WTC11 (cell line): ENCODE measurements at regions not wholly inside any gene's neighbourhood (a gene's known extent, or its start where the extent isn't known, plus 50 kb on each side); places are given as distances from the start of the nearest gene placed in this dataset.

Experiments
- ATAC-seq: fragments of 200-7000 bp; cut with Tn5 transposase; 2 replicates; pipeline ENCODE4 v1.10.0; 2021; ENCODE audit warnings: mild to moderate bottlenecking, moderate library complexity
- CTCF ChIA-PET: fragments of 300-600 bp; sonication (Branson Sonifier 250); formaldehyde crosslinking; loops from one replicate; lab custom pipeline; 2021; ENCODE audit warnings: antibody characterized with exemption; lab: Charles Lee
- POLR2A ChIA-PET: fragments of 350-600 bp; sonication (Branson Sonifier 250); formaldehyde crosslinking; loops from one replicate; lab custom pipeline; 2021; ENCODE audit warnings: antibody characterized with exemption; lab: Charles Lee
- DNase-seq: peaks from one replicate; pipeline ENCODE4 v3.0.0; 2021; ENCODE audit warnings: low spot score
- H3K27ac Mint-ChIP-seq: 2 replicates; pipeline ENCODE4 v1.8.0; 2021; ENCODE audit warnings: mixed read lengths
- H3K27me3 Mint-ChIP-seq: 2 replicates; pipeline ENCODE4 v1.8.0; 2021; ENCODE audit warnings: low read depth, mild to moderate bottlenecking, moderate library complexity, mixed read lengths
- H3K36me3 Mint-ChIP-seq: 2 replicates; pipeline ENCODE4 v1.8.0; 2021; ENCODE audit warnings: mixed read lengths
- H3K4me1 Mint-ChIP-seq: 2 replicates; pipeline ENCODE4 v1.8.0; 2022; ENCODE audit warnings: mixed read lengths
- H3K4me3 Mint-ChIP-seq: 2 replicates; pipeline ENCODE4 v1.8.0; 2021; ENCODE audit warnings: mild to moderate bottlenecking, moderate library complexity, mixed read lengths
- H3K9me3 Mint-ChIP-seq: 2 replicates; pipeline ENCODE4 v1.8.0; 2021; ENCODE audit warnings: mixed read lengths
- ARID4B ChIP-seq: sonication (generic); formaldehyde crosslinking; IDR thresholded peaks from 2 replicates; pipeline ENCODE4 v1.8.0; 2023; ENCODE audit warnings: missing genetic modification reagents, mild to moderate bottlenecking, borderline replicate concordance
- ATF2 ChIP-seq: sonication (generic); formaldehyde crosslinking; IDR thresholded peaks from 2 replicates; pipeline ENCODE4 v1.8.1; 2022; ENCODE audit warnings: low read depth, missing genetic modification reagents, borderline replicate concordance
- CTCF ChIP-seq: fragments of 200-600 bp; IDR thresholded peaks from 2 replicates; pipeline ENCODE4 v1.8.0; 2022; ENCODE audit warnings: antibody characterized with exemption
- HMGA2 ChIP-seq: fragments of 250-450 bp; sonication (Bioruptor Pico); IDR thresholded peaks from 2 replicates; pipeline ENCODE4 v1.4.0; 2021; ENCODE audit warnings: mild to moderate bottlenecking, moderate library complexity
- PRDM15 ChIP-seq: sonication (generic); formaldehyde crosslinking; IDR thresholded peaks from 2 replicates; pipeline ENCODE4 v1.8.0; 2022; ENCODE audit warnings: missing genetic modification reagents
- SMAD3 ChIP-seq: sonication (generic); formaldehyde crosslinking; IDR thresholded peaks from 2 replicates; pipeline ENCODE4 v1.8.0; 2022; ENCODE audit warnings: missing genetic modification reagents, mild to moderate bottlenecking, borderline replicate concordance
- SMAD4 ChIP-seq: sonication (generic); formaldehyde crosslinking; IDR thresholded peaks from 2 replicates; pipeline ENCODE4 v1.8.0; 2022; ENCODE audit warnings: mild to moderate bottlenecking, missing genetic modification reagents
- TCF7 ChIP-seq: sonication (generic); formaldehyde crosslinking; IDR thresholded peaks from 2 replicates; pipeline ENCODE4 v1.8.0; 2022; ENCODE audit warnings: mild to moderate bottlenecking, low read depth, missing genetic modification reagents, moderate library complexity
- USF1 ChIP-seq: sonication (generic); formaldehyde crosslinking; IDR thresholded peaks from 2 replicates; pipeline ENCODE4 v1.8.0; 2022; ENCODE audit warnings: mild to moderate bottlenecking, missing genetic modification reagents
- ZNF121 ChIP-seq: sonication (generic); formaldehyde crosslinking; IDR thresholded peaks from 2 replicates; pipeline ENCODE4 v1.8.0; 2023; ENCODE audit warnings: missing genetic modification reagents
- ZNF281 ChIP-seq: sonication (generic); formaldehyde crosslinking; IDR thresholded peaks from 2 replicates; pipeline ENCODE4 v1.8.0; 2023; ENCODE audit warnings: mild to moderate bottlenecking, missing genetic modification reagents
- ZNF396 ChIP-seq: fragments of 250-450 bp; sonication (Bioruptor Pico); IDR thresholded peaks from 2 replicates; pipeline ENCODE4 v1.8.0; 2021; ENCODE audit warnings: mild to moderate bottlenecking, moderate library complexity, borderline replicate concordance
- TF ChIP-seq, protein P1 (sequence below): fragments of 250-450 bp; sonication (Bioruptor Pico); IDR thresholded peaks from 2 replicates; pipeline ENCODE4 v1.9.0; 2021; ENCODE audit warnings: moderate library complexity, mild to moderate bottlenecking, inconsistent platforms, borderline replicate concordance
- TF ChIP-seq, protein P2 (sequence below): sonication (generic); formaldehyde crosslinking; IDR thresholded peaks from 2 replicates; pipeline ENCODE4 v1.8.1; 2022; ENCODE audit warnings: missing genetic modification reagents, borderline replicate concordance

DNA sequence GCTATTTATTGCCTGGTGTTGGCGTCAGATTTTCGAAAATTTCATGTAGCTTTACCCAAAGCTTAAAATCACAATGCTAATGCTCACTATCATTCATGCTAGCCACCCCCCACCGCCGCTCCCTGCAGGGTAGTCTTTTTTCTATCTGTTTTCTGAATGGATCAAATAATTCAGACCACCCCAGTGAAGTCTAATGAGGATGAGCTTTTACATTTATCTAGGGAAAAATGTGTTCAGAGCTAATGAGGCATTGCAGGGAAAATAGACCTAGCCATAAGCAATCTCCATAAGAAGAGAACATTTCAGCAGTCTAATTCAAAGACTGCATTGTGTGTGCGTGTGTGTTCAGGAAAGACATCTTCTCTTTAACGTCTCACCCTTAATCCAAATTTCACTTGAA, 533.0 kb upstream of the PRMT6 start:
- ATAC-seq, result peak; percentile 68
- H3K36me3 Mint-ChIP-seq, result no peaks in the 10 kb centered on the region
- 0 out of 2 replicates have a peak overlapping the region, but pooled peaks have one; percentile 1 for H3K4me3 Mint-ChIP-seq
- no peak for TF ChIP-seq USF1 (CRISPR knock-in tag)
- TF ChIP-seq, protein P1, sequence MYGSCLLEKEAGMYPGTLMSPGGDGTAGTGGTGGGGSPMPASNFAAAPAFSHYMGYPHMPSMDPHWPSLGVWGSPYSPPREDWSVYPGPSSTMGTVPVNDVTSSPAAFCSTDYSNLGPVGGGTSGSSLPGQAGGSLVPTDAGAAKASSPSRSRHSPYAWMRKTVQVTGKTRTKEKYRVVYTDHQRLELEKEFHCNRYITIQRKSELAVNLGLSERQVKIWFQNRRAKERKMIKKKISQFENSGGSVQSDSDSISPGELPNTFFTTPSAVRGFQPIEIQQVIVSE, result no peak
- TF ChIP-seq SMAD3 (CRISPR knock-in tag), result no peak
- TF ChIP-seq ZNF281 (CRISPR knock-in tag), result no peak
- TF ChIP-seq HMGA2 (CRISPR knock-in tag), result no peak
- TF ChIP-seq, all 79 proteins: peak for 0
- Mint-ChIP-seq H3K9me3 (no peaks in the 10 kb centered on the region; the same call in 1 of the 2 replicates), H3K27me3 (no peaks in the 10 kb centered on the region), H3K27ac (peak overlapping the region; percentile 15; the same call in 1 of the 2 replicates), H3K4me1 (peaks cover 33% of the 10 kb centered on the region)
- ChIA-PET POLR2A (no interaction called here), CTCF (no interaction called here)
- peak; percentile 11 for DNase-seq

DNA sequence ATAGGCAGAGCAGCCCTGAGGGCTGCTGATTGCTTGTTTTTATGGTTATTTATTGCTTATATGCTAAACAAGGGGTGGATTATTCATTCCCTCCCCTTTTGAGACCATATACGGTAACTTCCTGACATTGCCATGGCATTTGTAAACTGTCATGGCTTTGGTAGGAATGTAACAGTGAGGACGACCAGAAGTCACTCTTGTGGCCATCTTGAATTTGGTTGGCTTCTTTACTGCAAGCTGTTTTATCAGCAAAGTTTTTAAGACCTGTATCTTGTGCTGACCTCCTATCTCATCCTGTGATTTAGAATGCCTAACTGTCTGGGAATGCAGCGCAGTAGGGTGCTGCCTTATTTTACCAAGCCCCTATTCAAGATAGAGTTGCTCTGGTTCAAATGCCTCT, 531.8 kb upstream of the PRMT6 start:
- ATAC-seq, result no peak

More for the DNA sequence above, 531.8 kb upstream of the PRMT6 start:
- peaks cover 33% of the 10 kb centered on the region for H3K4me1 Mint-ChIP-seq
- ChIA-PET CTCF (interaction anchor here (1.3 kb wide), 1 partner anchor 10 kb away, joined by 4 read pairs; no protein-coding TSS in a partner anchor), POLR2A (no interaction called here)
- H3K27me3 Mint-ChIP-seq, result no peaks in the 10 kb centered on the region
- peaks cover 2% of the 10 kb centered on the region for H3K9me3 Mint-ChIP-seq
- TF ChIP-seq CTCF (no peak), ARID4B (CRISPR knock-in tag) (no peak), TCF7 (CRISPR knock-in tag) (no peak), ZNF121 (CRISPR knock-in tag) (no peak), PRDM15 (CRISPR knock-in tag) (no peak), ATF2 (CRISPR knock-in tag) (no peak), ZNF396 (no peak), SMAD4 (CRISPR knock-in tag) (no peak)
- TF ChIP-seq, protein P2, sequence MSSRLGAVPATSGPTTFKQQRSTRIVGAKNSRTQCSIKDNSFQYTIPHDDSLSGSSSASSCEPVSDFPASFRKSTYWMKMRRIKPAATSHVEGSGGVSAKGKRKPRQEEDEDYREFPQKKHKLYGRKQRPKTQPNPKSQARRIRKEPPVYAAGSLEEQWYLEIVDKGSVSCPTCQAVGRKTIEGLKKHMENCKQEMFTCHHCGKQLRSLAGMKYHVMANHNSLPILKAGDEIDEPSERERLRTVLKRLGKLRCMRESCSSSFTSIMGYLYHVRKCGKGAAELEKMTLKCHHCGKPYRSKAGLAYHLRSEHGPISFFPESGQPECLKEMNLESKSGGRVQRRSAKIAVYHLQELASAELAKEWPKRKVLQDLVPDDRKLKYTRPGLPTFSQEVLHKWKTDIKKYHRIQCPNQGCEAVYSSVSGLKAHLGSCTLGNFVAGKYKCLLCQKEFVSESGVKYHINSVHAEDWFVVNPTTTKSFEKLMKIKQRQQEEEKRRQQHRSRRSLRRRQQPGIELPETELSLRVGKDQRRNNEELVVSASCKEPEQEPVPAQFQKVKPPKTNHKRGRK (CRISPR knock-in tag), result no peak
- peak overlapping the region; percentile 39; the same call in 1 of the 2 replicates for H3K27ac Mint-ChIP-seq
- no peaks in the 10 kb centered on the region for H3K36me3 Mint-ChIP-seq
- DNase-seq, result no peak
- H3K4me3 Mint-ChIP-seq, result no peak overlapping the region
